GM18868 (cell line): ENCODE measurements at regions not wholly inside any gene's neighbourhood (a gene's known extent, or its start where the extent isn't known, plus 50 kb on each side); places are given as distances from the start of the nearest gene placed in this dataset.
"Not testable (repeated sequence)": the region's sequence is repeated elsewhere in the genome, so short reads cannot be mapped to it uniquely, and the experiment has no call there.

Source experiments
- ATAC-seq: cut with Tn5 transposase; IDR thresholded peaks from one replicate; pipeline ENCODE4 v1.9.1; 2021; ENCODE audit warnings: mild to moderate bottlenecking, moderate library complexity; ENCODE audit not compliant: unreplicated experiment

DNA sequence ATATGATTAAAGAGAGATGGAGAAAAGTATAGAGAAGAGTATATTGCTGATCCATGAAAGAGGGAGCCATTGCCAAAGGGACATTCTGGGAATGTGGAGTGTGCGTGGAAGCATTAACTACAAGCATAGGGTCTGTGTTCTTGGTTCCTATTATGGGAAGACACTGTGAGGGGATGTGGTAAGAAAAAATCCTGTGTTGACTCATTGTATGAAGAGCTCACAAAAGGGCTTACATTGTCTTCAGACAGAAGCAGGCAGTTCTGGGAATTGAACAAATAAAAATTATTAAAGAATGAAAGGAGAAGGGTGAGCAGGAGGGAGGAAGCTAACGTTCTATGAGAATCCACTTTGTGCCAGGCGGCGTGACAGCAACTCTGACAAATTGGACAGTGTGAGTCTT lies 250.4 kb upstream of the CHD1 start:
- ATAC-seq: no peak

- no peak for ATAC-seq
Observed at GRCh38 chr5:99177796-99178195, 249.0 kb upstream of the CHD1 start.

DNA sequence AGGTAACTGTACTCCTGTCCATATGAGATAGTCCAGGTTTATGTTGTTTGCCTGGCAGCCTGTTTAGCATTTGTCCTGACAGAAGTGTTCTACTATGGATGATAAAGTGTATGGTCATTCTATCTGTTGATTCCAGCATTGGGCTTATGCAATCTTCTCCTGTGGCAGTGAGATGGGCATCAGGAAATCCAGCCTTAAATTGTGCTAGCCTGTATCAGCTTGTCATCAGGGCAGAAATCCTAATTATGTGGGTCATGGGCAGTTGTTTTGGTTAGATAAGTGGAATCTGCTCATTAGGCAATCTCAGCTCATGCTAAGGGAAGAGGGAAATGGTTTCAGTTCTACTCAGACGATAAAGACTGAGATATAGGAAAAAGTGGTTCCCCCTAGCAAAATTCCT lies 247.4 kb upstream of the CHD1 start:
- no peak for ATAC-seq

- no peak for ATAC-seq
Observed at GRCh38 chr5:99169309-99169708, 240.5 kb upstream of the CHD1 start.

GRCh38 chr5:99161538-99161937 lies 232.7 kb upstream of the CHD1 start:
- not testable (repeated sequence) for ATAC-seq

GRCh38 chr5:99156688-99157087 lies 227.9 kb upstream of the CHD1 start:
- ATAC-seq: no peak

DNA sequence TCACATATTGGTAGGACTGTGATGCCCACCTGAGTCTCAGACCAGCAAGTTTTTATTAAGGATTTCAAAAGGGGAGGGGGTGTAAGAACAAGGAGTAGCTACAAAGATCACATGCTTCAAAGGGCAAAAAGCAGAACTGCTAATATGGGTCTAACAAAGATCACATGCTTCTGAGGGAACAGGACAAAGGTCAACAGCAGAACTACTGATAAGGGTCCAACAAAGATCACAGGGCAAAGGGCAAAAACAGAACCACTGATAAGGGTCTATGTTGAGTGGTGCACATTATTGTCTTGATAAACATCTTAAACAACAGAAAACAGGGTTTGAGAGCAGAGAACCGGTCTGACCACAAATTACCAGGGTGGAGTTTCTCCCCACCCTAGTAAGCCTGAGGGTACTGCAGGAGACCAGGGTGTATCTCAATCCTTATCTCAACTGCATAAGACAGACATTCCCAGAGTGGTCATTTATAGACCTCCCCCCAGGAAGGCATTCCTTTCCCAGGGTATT lies 214.5 kb upstream of the CHD1 start:
- not testable (repeated sequence) for ATAC-seq

DNA sequence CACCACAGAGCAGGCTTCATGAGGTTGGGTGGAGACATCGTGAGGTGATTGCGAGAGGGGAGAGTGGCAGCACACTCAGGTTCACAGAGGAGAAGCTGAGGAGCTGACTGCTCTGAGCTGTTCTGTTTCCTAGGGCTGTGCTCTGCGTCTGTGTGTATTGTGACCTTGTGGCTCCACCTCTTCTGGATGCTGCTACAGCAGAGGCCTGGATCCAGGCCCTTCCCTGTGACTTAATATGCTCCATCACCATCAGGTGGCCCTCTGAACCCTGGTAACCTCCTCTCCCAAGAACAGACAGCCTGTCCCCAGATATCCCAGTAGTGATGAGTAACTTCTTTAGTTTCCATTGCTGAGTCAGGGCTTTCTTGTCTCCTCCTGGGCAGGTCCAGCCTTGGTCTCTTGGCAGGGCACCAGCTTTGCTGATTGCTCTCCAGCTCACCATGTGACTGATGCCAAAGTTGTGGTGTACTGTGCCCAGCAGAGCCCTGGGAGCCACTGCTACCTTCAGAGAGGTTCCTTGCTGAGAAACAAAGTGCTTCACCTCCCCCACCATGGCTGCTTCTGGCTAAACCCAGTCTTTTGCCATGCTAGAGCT lies 212.8 kb upstream of the CHD1 start:
- no peak for ATAC-seq

GRCh38 chr5:99138911-99139310 lies 210.1 kb upstream of the CHD1 start:
- no peak for ATAC-seq

- no peak for ATAC-seq
Observed at GRCh38 chr5:99133921-99134320, 205.1 kb upstream of the CHD1 start.

GRCh38 chr5:99129768-99130501 lies 201.1 kb upstream of the CHD1 start:
- peak; percentile 47 for ATAC-seq

GRCh38 chr5:99122976-99123375 lies 194.2 kb upstream of the CHD1 start:
- ATAC-seq: no peak

- no peak for ATAC-seq
Observed at GRCh38 chr5:99119326-99119725, 190.5 kb upstream of the CHD1 start.

- ATAC-seq: no peak
Observed at GRCh38 chr5:99116526-99116925, 187.7 kb upstream of the CHD1 start.

DNA sequence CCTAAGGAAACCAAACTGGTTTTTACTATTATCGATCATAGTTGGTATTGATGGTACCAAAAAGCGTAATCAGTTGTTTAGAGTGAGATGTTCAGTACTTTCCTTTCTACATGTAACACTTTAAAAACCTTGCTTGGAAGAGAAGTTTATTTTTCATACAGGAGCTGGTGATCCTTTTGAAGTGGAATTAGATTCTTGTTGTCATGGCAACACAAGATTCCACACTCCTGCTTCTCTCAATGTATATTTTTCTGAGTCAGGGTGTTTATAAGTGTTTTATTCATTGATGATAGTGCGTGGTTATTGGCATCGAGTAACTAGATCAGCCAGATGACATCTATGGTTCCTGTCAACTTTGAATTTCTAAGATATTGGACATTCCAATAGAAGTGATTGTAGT lies 181.1 kb upstream of the CHD1 start:
- no peak for ATAC-seq

DNA sequence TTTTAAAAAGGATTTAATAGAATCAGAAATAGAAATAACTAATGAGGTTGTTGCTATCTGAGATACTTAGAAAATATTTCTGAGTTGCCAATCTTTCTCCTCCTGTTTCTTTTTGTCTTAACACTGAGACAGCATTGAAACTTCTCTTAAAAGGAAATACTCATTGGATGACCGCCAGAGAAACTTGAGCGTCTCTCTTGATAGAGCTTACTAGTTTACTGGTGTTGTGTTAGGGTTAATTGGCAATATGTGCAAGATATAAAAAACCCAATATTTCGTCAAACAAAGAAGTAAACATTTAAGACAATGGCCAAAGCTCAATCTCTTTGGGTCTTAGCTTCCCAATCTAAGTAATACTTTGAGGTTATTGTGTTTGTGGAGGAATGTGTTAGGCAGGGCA lies 176.4 kb upstream of the CHD1 start:
- no peak for ATAC-seq

GRCh38 chr5:99104538-99105132 lies 175.8 kb upstream of the CHD1 start:
- ATAC-seq: no peak

DNA sequence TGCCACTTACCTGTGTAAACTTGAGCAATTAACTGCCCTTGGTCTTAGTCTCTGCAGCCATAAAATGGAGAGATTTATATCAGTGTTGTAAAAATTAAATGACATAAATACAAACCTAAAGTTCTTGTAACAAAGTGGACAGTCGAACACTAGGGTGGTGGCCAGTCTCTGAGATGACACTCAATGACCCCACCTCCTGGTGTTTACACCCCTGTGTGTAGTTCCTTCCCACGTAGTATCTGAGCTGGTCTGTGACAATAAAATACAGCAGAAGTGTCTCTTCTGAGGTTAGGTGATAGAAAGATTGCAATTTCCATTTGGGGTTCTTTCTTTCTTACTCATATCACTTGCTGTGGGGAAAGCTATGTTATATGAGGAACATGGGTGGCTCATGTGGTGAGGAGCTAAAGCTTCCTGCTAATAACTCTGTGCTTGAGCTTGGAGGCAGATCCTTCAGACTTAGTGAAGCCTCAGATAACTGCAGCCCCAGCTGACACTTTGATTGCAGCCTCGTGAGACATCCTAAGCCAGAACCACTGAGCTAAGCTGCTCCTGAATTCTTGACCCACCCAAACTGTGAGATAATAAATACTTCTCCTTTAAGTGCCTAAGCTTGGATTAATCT lies 173.4 kb upstream of the CHD1 start:
- peak; percentile 65 for ATAC-seq

GRCh38 chr5:99099691-99100090 lies 170.9 kb upstream of the CHD1 start:
- no peak for ATAC-seq

- no peak for ATAC-seq
Observed at GRCh38 chr5:99089822-99090549, 161.2 kb upstream of the CHD1 start.

DNA sequence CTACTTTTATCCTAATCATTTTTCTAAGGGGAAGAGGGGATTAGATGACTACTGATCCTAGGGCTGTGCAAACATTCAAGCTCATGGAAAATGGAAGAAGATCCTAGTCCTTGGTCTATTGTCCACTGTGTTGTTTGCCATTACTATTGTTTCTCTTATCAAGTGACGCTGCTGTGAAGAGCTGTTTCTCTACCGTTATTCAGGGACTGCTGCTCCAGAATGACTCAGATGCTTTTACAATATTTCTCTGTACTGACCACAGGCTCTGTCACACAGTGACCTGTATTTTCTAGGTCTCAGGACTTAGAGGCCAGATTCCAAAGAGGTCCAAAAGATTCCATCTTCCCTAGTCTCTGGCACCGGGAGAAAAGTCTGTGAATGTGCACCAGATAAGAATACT lies 159.5 kb upstream of the CHD1 start:
- no peak for ATAC-seq
